HL-60 (cell line): ENCODE measurements at regions not wholly inside any gene's neighbourhood (a gene's known extent, or its start where the extent isn't known, plus 50 kb on each side); places are given as distances from the start of the nearest gene placed in this dataset.

Experiments used
- CTCF ChIP-seq: IDR thresholded peaks from one replicate; pipeline ENCODE4 v1.5.1; 2011; ENCODE audit warnings: low read length, control low read depth, inconsistent platforms; ENCODE audit not compliant: insufficient read depth
- GABPA ChIP-seq: IDR thresholded peaks from 2 replicates; pipeline ENCODE4 v1.6.1; 2012; ENCODE audit warnings: low read depth
- POLR2AphosphoS5 ChIP-seq: IDR thresholded peaks from 2 replicates; pipeline ENCODE4 v1.6.1; 2012; ENCODE audit warnings: low read depth
- REST ChIP-seq: IDR thresholded peaks from 2 replicates; pipeline ENCODE4 v1.6.1; 2012; ENCODE audit warnings: low read depth; ENCODE audit not compliant: insufficient replicate concordance
- SPI1 ChIP-seq: IDR thresholded peaks from 2 replicates; pipeline ENCODE4 v1.6.1; 2012; ENCODE audit warnings: low read depth, mild to moderate bottlenecking, borderline replicate concordance

GRCh38 chr20:53839423-53840176, 230.8 kb downstream of the BCAS1 start:
- TF ChIP-seq CTCF, result no peak
- TF ChIP-seq POLR2AphosphoS5, result peak; percentile 88
- peak; percentile 56; the same call in 1 of the 2 replicates for TF ChIP-seq SPI1
- TF ChIP-seq GABPA, result 0 out of 2 replicates have a peak, but pooled peaks have one; percentile 22
- TF ChIP-seq REST, result no peak
